Non-pigmented ciliary epithelial cell (primary cell): ENCODE measurements at regions not wholly inside any gene's neighbourhood (a gene's known extent, or its start where the extent isn't known, plus 50 kb on each side); places are given as distances from the start of the nearest gene placed in this dataset.
"Not testable (repeated sequence)": the region's sequence is repeated elsewhere in the genome, so short reads cannot be mapped to it uniquely, and the experiment has no call there.

Experiments used
- DNase-seq: peaks from one replicate; pipeline ENCODE4 v3.0.0-alpha.2; 2010; ENCODE audit warnings: low read depth

DNA sequence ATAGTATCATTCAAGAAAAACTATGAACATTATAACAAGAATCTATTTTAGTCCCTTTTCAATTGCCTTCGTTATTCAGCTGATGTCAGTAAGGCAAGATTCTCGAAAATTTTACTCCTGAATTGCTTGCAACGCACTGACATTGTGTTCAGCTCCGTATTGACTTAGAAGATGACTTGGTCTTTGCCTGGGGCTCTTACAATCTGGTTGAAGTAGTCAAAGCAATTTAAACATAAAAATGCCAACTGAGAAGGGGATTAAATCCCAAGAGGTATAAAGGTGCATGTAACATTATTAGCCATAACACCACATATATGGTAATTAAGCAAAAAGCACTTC is 507.1 kb downstream of the CENPC start:
- no peak for DNase-seq

GRCh38 chr4:67037504-67038227 is 507.6 kb downstream of the CENPC start:
- DNase-seq: no peak

DNA sequence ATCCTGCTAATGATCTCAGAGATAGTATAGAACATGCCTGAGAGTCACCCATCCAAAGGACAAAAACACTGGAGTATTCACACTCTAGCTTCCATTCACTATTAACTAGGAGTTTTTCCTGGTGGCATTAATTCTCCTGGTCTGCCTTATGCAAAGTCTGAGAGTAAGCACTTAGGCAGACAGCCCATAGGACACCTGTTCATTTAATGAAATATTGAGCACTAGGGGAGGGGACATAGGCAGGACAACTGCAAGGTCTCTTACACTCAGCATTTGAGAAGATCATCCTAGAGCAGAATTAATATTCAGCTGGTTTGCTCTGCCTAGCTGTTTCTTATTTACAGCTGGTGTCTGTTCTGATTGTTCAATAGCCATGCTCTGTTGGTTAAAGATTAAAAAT is 508.5 kb downstream of the CENPC start:
- no peak for DNase-seq

- no peak for DNase-seq
These were observed 509.3 kb downstream of the CENPC start for GRCh38 chr4:67035986-67036385.

GRCh38 chr4:67035501-67035900 is 509.8 kb downstream of the CENPC start:
- DNase-seq: peak; percentile 52

- no peak for DNase-seq
These were observed 514.7 kb downstream of the CENPC start for GRCh38 chr4:67030636-67031035.

- no peak for DNase-seq
These were observed 524.9 kb downstream of the CENPC start for GRCh38 chr4:67020438-67020797.

GRCh38 chr4:67019686-67020437 is 525.4 kb downstream of the CENPC start:
- no peak for DNase-seq

DNA sequence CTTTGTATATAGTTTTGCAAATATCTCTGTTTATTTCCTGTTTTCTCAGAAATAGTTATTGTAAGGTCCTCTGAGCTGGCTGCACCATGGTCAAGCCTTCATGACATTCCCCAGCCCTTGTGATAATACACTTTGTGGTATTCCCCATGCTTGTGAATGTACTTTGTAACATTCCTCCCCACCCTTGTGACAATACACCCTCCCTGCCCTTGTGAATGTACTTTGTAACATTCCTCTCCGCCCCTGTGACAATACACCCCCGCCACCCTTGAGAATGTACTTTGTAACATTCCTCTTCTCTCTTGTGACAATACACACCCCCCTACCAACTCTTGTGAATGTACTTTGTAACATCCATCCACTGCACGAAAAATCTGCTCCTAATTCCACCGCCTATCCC is 530.7 kb downstream of the CENPC start:
- DNase-seq: no peak

DNA sequence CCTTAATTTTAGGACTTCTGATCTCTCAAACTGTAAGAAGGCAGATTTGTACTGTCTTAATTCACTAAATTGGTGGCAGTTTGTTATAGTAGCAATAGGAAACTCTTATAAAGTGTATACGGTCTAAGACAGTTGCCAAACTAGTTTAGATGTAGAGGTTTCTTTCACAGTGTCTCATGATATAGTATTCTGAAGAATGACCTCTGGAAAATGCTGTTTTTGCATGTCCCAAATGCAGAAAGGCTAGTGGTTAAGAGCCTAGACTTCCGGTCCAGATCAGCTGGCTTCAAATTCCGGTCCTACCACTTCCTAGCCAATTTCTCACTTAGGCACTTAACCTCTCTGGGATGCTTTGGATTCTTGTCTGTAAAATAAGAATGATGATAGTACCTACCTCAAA is 538.5 kb downstream of the CENPC start:
- no peak for DNase-seq

DNA sequence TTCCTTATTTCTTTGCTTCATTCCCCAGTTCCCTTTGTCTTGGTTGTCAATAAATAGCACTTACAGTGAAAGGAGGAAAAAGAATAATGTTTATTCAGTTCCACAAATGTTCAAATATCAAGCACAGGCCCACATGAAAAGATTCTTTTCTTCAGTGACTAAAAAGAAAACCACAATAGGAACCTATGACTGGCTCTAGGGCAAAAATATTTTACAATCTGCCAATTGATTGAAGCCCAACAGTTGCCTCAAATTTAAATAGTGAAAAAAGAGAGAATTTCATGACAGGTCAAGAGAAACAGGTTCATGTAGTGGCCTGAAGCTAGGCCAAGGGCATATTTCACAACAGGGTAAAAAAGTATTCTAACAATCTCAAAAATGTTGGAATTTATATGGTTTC is 553.8 kb downstream of the CENPC start:
- no peak for DNase-seq

DNA sequence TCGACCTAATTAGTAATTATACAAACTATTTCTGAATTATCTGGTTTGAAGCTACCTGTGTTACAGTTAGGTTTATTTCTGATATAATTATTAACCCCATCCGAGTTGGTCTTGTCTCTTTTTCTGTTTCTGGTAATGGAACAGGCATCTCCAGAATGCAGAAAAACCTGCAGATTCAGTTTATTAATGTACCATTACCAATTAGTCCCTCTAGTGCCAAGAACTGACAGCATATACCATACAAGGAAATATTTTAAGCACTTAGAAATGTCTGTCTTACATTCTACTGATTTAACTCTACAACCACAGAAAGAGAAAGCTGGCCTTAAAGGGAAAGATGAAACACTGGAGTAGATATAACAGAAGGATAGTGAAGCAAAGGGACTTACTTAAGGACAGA is 570.6 kb downstream of the CENPC start:
- no peak for DNase-seq

DNA sequence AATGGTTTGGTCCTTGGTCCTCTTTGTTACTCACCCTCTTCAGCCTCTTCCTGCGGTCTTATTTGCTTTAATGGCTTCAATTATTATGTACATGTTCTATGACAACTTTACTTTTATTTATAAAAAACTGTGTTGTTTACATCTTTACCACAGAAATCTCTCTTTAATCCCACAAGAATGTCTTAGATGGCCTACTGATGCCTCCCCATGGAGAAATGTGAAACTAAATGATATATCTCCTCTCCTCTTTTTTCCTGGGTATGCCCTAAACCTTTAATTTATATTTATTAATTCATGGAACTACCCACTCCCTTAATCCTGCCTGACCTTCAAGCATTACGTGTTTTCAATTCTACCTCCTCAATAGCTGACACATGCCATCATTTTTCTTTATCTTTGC is 573.2 kb downstream of the CENPC start:
- DNase-seq: peak; percentile 4

- no peak for DNase-seq
These were observed 580.8 kb downstream of the CENPC start for GRCh38 chr4:66964467-66964866.

GRCh38 chr4:66963084-66963483 is 582.2 kb downstream of the CENPC start:
- no peak for DNase-seq

- no peak for DNase-seq
These were observed 586.1 kb downstream of the CENPC start for GRCh38 chr4:66959207-66959606.

- DNase-seq: no peak
These were observed 588.5 kb downstream of the CENPC start for GRCh38 chr4:66956852-66957251.

DNA sequence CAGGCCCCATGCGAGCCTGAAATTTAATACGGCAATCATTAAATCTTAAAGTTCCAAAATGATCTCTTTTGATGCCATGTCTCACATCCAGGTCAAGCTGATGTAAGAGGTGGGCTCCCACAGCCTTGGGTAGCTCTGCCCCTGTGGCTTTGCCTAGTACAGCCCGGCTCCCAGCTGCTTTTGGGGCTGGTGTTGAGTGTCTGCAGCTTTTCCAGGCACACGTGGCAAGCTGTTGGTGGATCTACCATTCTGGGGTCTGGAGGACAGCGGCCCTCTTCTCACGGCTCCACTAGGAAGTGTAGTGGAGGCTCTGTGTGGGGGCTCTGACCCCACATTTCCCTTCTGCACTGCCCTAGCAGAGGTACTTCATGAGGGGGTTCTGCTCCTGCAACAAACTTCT is 588.9 kb downstream of the CENPC start:
- DNase-seq: no peak

- DNase-seq: no peak
These were observed 589.5 kb downstream of the CENPC start for GRCh38 chr4:66955784-66956183.

DNA sequence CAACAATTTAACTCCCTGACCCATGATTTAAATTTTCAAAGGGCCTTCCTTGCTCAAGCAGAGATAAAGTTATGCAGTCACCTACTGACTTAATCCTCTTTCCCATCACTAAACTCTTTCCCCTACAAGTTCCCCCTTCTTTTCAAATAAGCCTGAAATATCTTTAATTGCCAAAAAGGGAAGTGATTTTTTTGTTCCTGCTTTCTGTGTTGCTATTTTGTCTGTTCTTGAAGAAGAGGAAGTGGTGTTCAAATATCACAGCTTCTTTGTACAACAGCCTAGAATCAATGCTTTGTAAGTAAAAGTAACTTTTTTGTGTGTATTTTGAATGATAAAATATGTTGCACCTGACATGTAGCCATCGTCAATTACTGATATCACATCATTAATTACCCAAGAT is 595.9 kb downstream of the CENPC start:
- no peak for DNase-seq

GRCh38 chr4:66946761-66947160 is 598.5 kb downstream of the CENPC start:
- DNase-seq: no peak

GRCh38 chr4:66943112-66943511 is 602.2 kb downstream of the CENPC start:
- no peak for DNase-seq

DNA sequence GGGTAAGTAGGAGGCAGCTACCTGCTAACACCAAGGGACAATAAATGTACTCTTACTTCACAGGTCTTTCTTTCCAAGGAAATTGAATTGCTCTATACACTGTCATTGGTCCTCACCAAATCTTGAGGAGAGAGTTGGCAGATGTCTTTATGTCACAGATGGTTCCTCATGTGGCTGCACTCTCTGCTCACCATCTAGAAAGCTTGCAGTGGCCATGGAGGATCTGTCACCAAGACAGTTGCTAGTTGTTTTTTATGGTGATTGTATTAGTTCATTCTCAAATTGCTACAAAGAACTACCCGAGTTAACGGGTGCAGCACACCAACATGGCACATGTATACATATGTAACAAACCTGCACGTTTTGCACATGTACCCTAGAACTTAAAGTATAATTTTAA is 613.3 kb downstream of the CENPC start:
- DNase-seq: not testable (repeated sequence)

- no peak for DNase-seq
These were observed 615.1 kb downstream of the CENPC start for GRCh38 chr4:66930206-66930605.
